Memory B cell (primary cell): ENCODE measurements at regions not wholly inside any gene's neighbourhood (a gene's known extent, or its start where the extent isn't known, plus 50 kb on each side); places are given as distances from the start of the nearest gene placed in this dataset.

Experiments
- ATAC-seq: fragments of 150-1000 bp; cut with Tn5 transposase; 2 replicates; pipeline ENCODE4 v1.10.0; 2021; ENCODE audit warnings: low read depth, mild to moderate bottlenecking, moderate library complexity
- DNase-seq, 2 donors: peaks; one replicate each; pipeline ENCODE4 v3.0.0; 2022; ENCODE audit warnings: low spot score in 2 of 2
- H3K27ac Mint-ChIP-seq: one replicate; pipeline ENCODE4 v1.8.0; 2022; ENCODE audit warnings: mild to moderate bottlenecking, moderate library complexity, mixed read lengths
- H3K27me3 Mint-ChIP-seq: one replicate; pipeline ENCODE4 v1.8.0; 2022; ENCODE audit warnings: mixed read lengths
- H3K36me3 Mint-ChIP-seq: one replicate; pipeline ENCODE4 v1.8.0; 2022; ENCODE audit warnings: mild to moderate bottlenecking, mixed read lengths
- H3K4me1 Mint-ChIP-seq: one replicate; pipeline ENCODE4 v1.8.0; 2022; ENCODE audit warnings: mixed read lengths
- H3K4me3 Mint-ChIP-seq: one replicate; pipeline ENCODE4 v1.8.0; 2022; ENCODE audit warnings: mild to moderate bottlenecking, moderate library complexity, mixed read lengths
- H3K9me3 Mint-ChIP-seq: one replicate; pipeline ENCODE4 v1.8.0; 2022; ENCODE audit warnings: mixed read lengths

- DNase-seq: no peak
- Mint-ChIP-seq H3K27me3 (peaks cover 4% of the 10 kb centered on the region), H3K36me3 (peaks cover 3% of the 10 kb centered on the region), H3K4me1 (no peaks in the 10 kb centered on the region), H3K4me3 (no peak overlapping the region), H3K9me3 (peaks cover 10% of the 10 kb centered on the region), H3K27ac (no peak overlapping the region)
- ATAC-seq: no peak
Measured at GRCh38 chr11:116558504-116559211, 214.1 kb downstream of the BUD13 start.

GRCh38 chr11:116557282-116557681 lies 215.5 kb downstream of the BUD13 start:
- H3K36me3 Mint-ChIP-seq: peaks cover 3% of the 10 kb centered on the region
- H3K4me3 Mint-ChIP-seq: no peak overlapping the region
- peaks cover 7% of the 10 kb centered on the region for H3K27me3 Mint-ChIP-seq
- DNase-seq (no peak), ATAC-seq (no peak)
- H3K27ac Mint-ChIP-seq: no peak overlapping the region
- H3K9me3 Mint-ChIP-seq: peaks cover 10% of the 10 kb centered on the region
- H3K4me1 Mint-ChIP-seq: no peaks in the 10 kb centered on the region

GRCh38 chr11:116556483-116556882 lies 216.3 kb downstream of the BUD13 start:
- Mint-ChIP-seq H3K36me3 (peaks cover 3% of the 10 kb centered on the region), H3K4me3 (no peak overlapping the region), H3K27me3 (peaks cover 7% of the 10 kb centered on the region), H3K9me3 (peaks cover 10% of the 10 kb centered on the region), H3K27ac (no peak overlapping the region), H3K4me1 (no peaks in the 10 kb centered on the region)
- DNase-seq (no peak), ATAC-seq (no peak)

- Mint-ChIP-seq H3K9me3 (peaks cover 10% of the 10 kb centered on the region), H3K27ac (no peak overlapping the region), H3K27me3 (peaks cover 11% of the 10 kb centered on the region), H3K4me3 (no peak overlapping the region), H3K36me3 (peaks cover 9% of the 10 kb centered on the region), H3K4me1 (no peaks in the 10 kb centered on the region)
- ATAC-seq: no peak
- no peak for DNase-seq
Measured at GRCh38 chr11:116553482-116553881, 219.3 kb downstream of the BUD13 start.

- Mint-ChIP-seq H3K36me3 (peaks cover 9% of the 10 kb centered on the region), H3K9me3 (peaks cover 13% of the 10 kb centered on the region), H3K27ac (no peak overlapping the region), H3K4me1 (no peaks in the 10 kb centered on the region), H3K27me3 (peaks cover 16% of the 10 kb centered on the region), H3K4me3 (no peak overlapping the region)
- ATAC-seq (no peak), DNase-seq (no peak)
Measured at GRCh38 chr11:116551576-116551975, 221.2 kb downstream of the BUD13 start.

- Mint-ChIP-seq H3K4me3 (no peak overlapping the region), H3K9me3 (peaks cover 3% of the 10 kb centered on the region), H3K27me3 (peaks cover 14% of the 10 kb centered on the region), H3K4me1 (no peaks in the 10 kb centered on the region), H3K27ac (no peak overlapping the region), H3K36me3 (peaks cover 7% of the 10 kb centered on the region)
- DNase-seq: no peak
- no peak for ATAC-seq
Measured at GRCh38 chr11:116548256-116548655, 224.5 kb downstream of the BUD13 start.

GRCh38 chr11:116547571-116547970 lies 225.2 kb downstream of the BUD13 start:
- Mint-ChIP-seq H3K36me3 (peaks cover 7% of the 10 kb centered on the region), H3K9me3 (peaks cover 3% of the 10 kb centered on the region), H3K27ac (no peak overlapping the region)

GRCh38 chr11:116545912-116546311 lies 226.9 kb downstream of the BUD13 start:
- ATAC-seq (no peak), DNase-seq (no peak)
- Mint-ChIP-seq H3K4me3 (no peak overlapping the region), H3K27ac (no peak overlapping the region), H3K36me3 (peaks cover 7% of the 10 kb centered on the region), H3K27me3 (peaks cover 12% of the 10 kb centered on the region), H3K9me3 (peaks cover 3% of the 10 kb centered on the region), H3K4me1 (no peaks in the 10 kb centered on the region)

More at GRCh38 chr11:116547571-116547970, 225.2 kb downstream of the BUD13 start:
- peaks cover 14% of the 10 kb centered on the region for H3K27me3 Mint-ChIP-seq
- H3K4me1 Mint-ChIP-seq: no peaks in the 10 kb centered on the region
- ATAC-seq (no peak), DNase-seq (no peak)
- H3K4me3 Mint-ChIP-seq: no peak overlapping the region

GRCh38 chr11:116544721-116545120 lies 228.1 kb downstream of the BUD13 start:
- H3K36me3 Mint-ChIP-seq: peaks cover 7% of the 10 kb centered on the region
- H3K4me1 Mint-ChIP-seq: no peaks in the 10 kb centered on the region
- peaks cover 14% of the 10 kb centered on the region for H3K27me3 Mint-ChIP-seq
- no peak for ATAC-seq
- H3K27ac Mint-ChIP-seq: no peak overlapping the region
- H3K9me3 Mint-ChIP-seq: peaks cover 5% of the 10 kb centered on the region
- DNase-seq: no peak
- no peak overlapping the region for H3K4me3 Mint-ChIP-seq

GRCh38 chr11:116543911-116544475 lies 228.8 kb downstream of the BUD13 start:
- Mint-ChIP-seq H3K36me3 (peaks cover 1% of the 10 kb centered on the region), H3K27ac (no peak overlapping the region), H3K9me3 (peaks cover 5% of the 10 kb centered on the region)

GRCh38 chr11:116543099-116543498 lies 229.7 kb downstream of the BUD13 start:
- DNase-seq (no peak), ATAC-seq (no peak)
- Mint-ChIP-seq H3K27me3 (peaks cover 13% of the 10 kb centered on the region), H3K27ac (no peak overlapping the region), H3K4me3 (no peak overlapping the region), H3K9me3 (peaks cover 5% of the 10 kb centered on the region), H3K4me1 (no peaks in the 10 kb centered on the region), H3K36me3 (no peaks in the 10 kb centered on the region)

More at GRCh38 chr11:116543911-116544475, 228.8 kb downstream of the BUD13 start:
- ATAC-seq (no peak), DNase-seq (no peak)
- Mint-ChIP-seq H3K4me1 (no peaks in the 10 kb centered on the region), H3K4me3 (no peak overlapping the region), H3K27me3 (peaks cover 10% of the 10 kb centered on the region)

- DNase-seq (no peak), ATAC-seq (no peak)
- H3K9me3 Mint-ChIP-seq: peaks cover 2% of the 10 kb centered on the region
- no peak overlapping the region for H3K4me3 Mint-ChIP-seq
- H3K4me1 Mint-ChIP-seq: no peaks in the 10 kb centered on the region
- no peak overlapping the region for H3K27ac Mint-ChIP-seq
- H3K36me3 Mint-ChIP-seq: no peaks in the 10 kb centered on the region
- peaks cover 9% of the 10 kb centered on the region for H3K27me3 Mint-ChIP-seq
Measured at GRCh38 chr11:116542406-116542805, 230.4 kb downstream of the BUD13 start.

GRCh38 chr11:116541460-116541859 lies 231.3 kb downstream of the BUD13 start:
- no peaks in the 10 kb centered on the region for H3K4me1 Mint-ChIP-seq
- no peaks in the 10 kb centered on the region for H3K36me3 Mint-ChIP-seq
- peaks cover 2% of the 10 kb centered on the region for H3K9me3 Mint-ChIP-seq
- H3K27ac Mint-ChIP-seq: no peak overlapping the region
- H3K27me3 Mint-ChIP-seq: peaks cover 9% of the 10 kb centered on the region
- no peak for DNase-seq
- ATAC-seq: peak; percentile 39
- no peak overlapping the region for H3K4me3 Mint-ChIP-seq

- ATAC-seq (no peak), DNase-seq (no peak)
- Mint-ChIP-seq H3K27ac (no peak overlapping the region), H3K4me1 (no peaks in the 10 kb centered on the region), H3K4me3 (no peak overlapping the region), H3K9me3 (peaks cover 2% of the 10 kb centered on the region), H3K27me3 (peaks cover 9% of the 10 kb centered on the region), H3K36me3 (no peaks in the 10 kb centered on the region)
Measured at GRCh38 chr11:116540645-116541304, 232.0 kb downstream of the BUD13 start.
